ENCODE measurements at regions not wholly inside any gene's neighbourhood (a gene's known extent, or its start where the extent isn't known, plus 50 kb on each side); places are given as distances from the start of the nearest gene placed in this dataset.

DNA sequence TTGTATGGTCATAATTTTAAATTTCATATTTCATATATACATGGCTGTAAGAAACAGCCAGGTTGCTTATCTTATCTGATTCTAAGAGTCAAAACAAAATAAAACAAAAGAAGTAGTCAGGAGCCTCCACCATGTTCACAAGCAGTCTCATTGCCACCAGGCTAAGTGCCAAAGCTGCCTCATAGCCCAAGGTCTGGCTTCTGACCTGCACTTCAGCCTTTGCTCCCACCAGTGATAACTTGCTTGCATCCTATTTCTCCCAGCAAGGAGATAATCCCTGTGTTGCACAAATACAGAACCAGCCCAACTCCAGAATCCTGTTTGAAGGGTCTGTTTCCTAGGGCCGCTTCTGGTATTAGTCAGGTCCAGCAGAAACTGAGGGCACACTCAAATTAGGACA is 53.9 kb upstream of the TSKU start:
- H3K9me3 ChIP-seq (ENCODE audit: control insufficient read depth, low read depth, low read length), result no peaks in the 10 kb centered on the region
- no peaks in the 10 kb centered on the region for H3K79me2 ChIP-seq (ENCODE audit: control insufficient read depth, insufficient read depth, low read length)
- no peak overlapping the region for H2AFZ ChIP-seq (ENCODE audit: control insufficient read depth, low read length)
- no peak overlapping the region for H3K9ac ChIP-seq (ENCODE audit: control insufficient read depth, extremely low read depth, insufficient read depth, low read length)
- FAIRE-seq (no peak), DNase-seq (ENCODE audit: low read depth, low spot score) (no peak)
- H3K9me1 ChIP-seq (ENCODE audit: control insufficient read depth, extremely low read depth, insufficient read depth, low read length), result no peaks in the 10 kb centered on the region
- no peak overlapping the region for H3K4me2 ChIP-seq (ENCODE audit: control insufficient read depth, extremely low read depth, insufficient read depth, low read depth, low read length)
- H3K4me1 ChIP-seq (ENCODE audit: control insufficient read depth, extremely low read depth, insufficient read depth, low read length), result no peaks in the 10 kb centered on the region
- H3K36me3 ChIP-seq (ENCODE audit: control insufficient read depth in 2 of 2, extremely low read depth in 1 of 2, insufficient read depth in 2 of 2, low read length in 2 of 2), result no peaks in the 10 kb centered on the region
- dilution Hi-C loops (cut with MboI; ENCODE audit: extremely low pct_ligation_motif_present, low sequenced_read_pairs), result no loop called here
- H3K27ac ChIP-seq (ENCODE audit: control insufficient read depth, insufficient read depth, low read length), result no peak overlapping the region
- H3K27me3 ChIP-seq (ENCODE audit: control insufficient read depth, extremely low read depth, insufficient read depth, low read length), result peaks cover 3% of the 10 kb centered on the region
- TF ChIP-seq CTCF (optimal IDR thresholded peaks at IDR 0.05 in 1 of 3, IDR thresholded peaks at IDR 0.05 in 1 of 3, conservative IDR thresholded peaks at IDR 0.05 in 1 of 3; ENCODE audit: extremely low read depth in 1 of 3, insufficient read depth in 2 of 3, low read length in 3 of 3) (no peak), EZH2 (IDR thresholded peaks at IDR 0.05; ENCODE audit: low read length) (no peak)
- H4K20me1 ChIP-seq (ENCODE audit: control insufficient read depth, extremely low read depth, insufficient read depth, low read length), result no peaks in the 10 kb centered on the region
- H3K4me3 ChIP-seq (ENCODE audit: control insufficient read depth in 2 of 3, extremely low read depth in 1 of 3, insufficient read depth in 2 of 3, low read depth in 1 of 3, low read length in 3 of 3), result no peak overlapping the region

- DNase-seq (ENCODE audit: low read depth, low spot score), result no peak
- Histone ChIP-seq H3K9me1 (ENCODE audit: control insufficient read depth, extremely low read depth, insufficient read depth, low read length) (no peaks in the 10 kb centered on the region), H3K4me3 (ENCODE audit: control insufficient read depth in 2 of 3, extremely low read depth in 1 of 3, insufficient read depth in 2 of 3, low read depth in 1 of 3, low read length in 3 of 3) (no peak overlapping the region), H3K4me2 (ENCODE audit: control insufficient read depth, extremely low read depth, insufficient read depth, low read depth, low read length) (no peak overlapping the region), H3K27me3 (ENCODE audit: control insufficient read depth, extremely low read depth, insufficient read depth, low read length) (no peaks in the 10 kb centered on the region), H3K79me2 (ENCODE audit: control insufficient read depth, insufficient read depth, low read length) (no peaks in the 10 kb centered on the region), H3K27ac (ENCODE audit: control insufficient read depth, insufficient read depth, low read length) (no peak overlapping the region), H3K4me1 (ENCODE audit: control insufficient read depth, extremely low read depth, insufficient read depth, low read length) (no peaks in the 10 kb centered on the region), H2AFZ (ENCODE audit: control insufficient read depth, low read length) (no peak overlapping the region), H3K36me3 (ENCODE audit: control insufficient read depth in 2 of 2, extremely low read depth in 1 of 2, insufficient read depth in 2 of 2, low read length in 2 of 2) (no peaks in the 10 kb centered on the region), H3K9me3 (ENCODE audit: control insufficient read depth, low read depth, low read length) (no peaks in the 10 kb centered on the region), H3K9ac (ENCODE audit: control insufficient read depth, extremely low read depth, insufficient read depth, low read length) (no peak overlapping the region), H4K20me1 (ENCODE audit: control insufficient read depth, extremely low read depth, insufficient read depth, low read length) (no peaks in the 10 kb centered on the region)
- dilution Hi-C loops (cut with MboI; ENCODE audit: extremely low pct_ligation_motif_present, low sequenced_read_pairs), result no loop called here
- no peak for FAIRE-seq
- TF ChIP-seq CTCF (optimal IDR thresholded peaks at IDR 0.05 in 1 of 3, IDR thresholded peaks at IDR 0.05 in 1 of 3, conservative IDR thresholded peaks at IDR 0.05 in 1 of 3; ENCODE audit: extremely low read depth in 1 of 3, insufficient read depth in 2 of 3, low read length in 3 of 3) (no peak), EZH2 (IDR thresholded peaks at IDR 0.05; ENCODE audit: low read length) (peak; percentile 28)
These were observed 52.1 kb upstream of the TSKU start for GRCh38 chr11:76730887-76731565.

All from keratinocyte (primary cell).